K562 (cell line): ENCODE measurements at regions not wholly inside any gene's neighbourhood (a gene's known extent, or its start where the extent isn't known, plus 50 kb on each side); places are given as distances from the start of the nearest gene placed in this dataset.

ENCODE experiments used
- BHLHE40 ChIP-seq: IDR thresholded peaks from 2 replicates; pipeline ENCODE4 v1.6.1; 2011; ENCODE audit warnings: low read length, improper control_type of control experiment
- RBM25 ChIP-seq: fragments of 200-400 bp; formaldehyde crosslinking; IDR thresholded peaks from 2 replicates; pipeline ENCODE4 v1.6.1; 2018; ENCODE audit warnings: low read length, low read depth, moderate library complexity; ENCODE audit not compliant: severe bottlenecking
- TF ChIP-seq, protein P1 (sequence below): fragments of 200-600 bp; sonication (generic); IDR thresholded peaks from one replicate; pipeline ENCODE4 v1.6.1; 2012; ENCODE audit warnings: mild to moderate bottlenecking, low read depth, low read length, inconsistent platforms

DNA sequence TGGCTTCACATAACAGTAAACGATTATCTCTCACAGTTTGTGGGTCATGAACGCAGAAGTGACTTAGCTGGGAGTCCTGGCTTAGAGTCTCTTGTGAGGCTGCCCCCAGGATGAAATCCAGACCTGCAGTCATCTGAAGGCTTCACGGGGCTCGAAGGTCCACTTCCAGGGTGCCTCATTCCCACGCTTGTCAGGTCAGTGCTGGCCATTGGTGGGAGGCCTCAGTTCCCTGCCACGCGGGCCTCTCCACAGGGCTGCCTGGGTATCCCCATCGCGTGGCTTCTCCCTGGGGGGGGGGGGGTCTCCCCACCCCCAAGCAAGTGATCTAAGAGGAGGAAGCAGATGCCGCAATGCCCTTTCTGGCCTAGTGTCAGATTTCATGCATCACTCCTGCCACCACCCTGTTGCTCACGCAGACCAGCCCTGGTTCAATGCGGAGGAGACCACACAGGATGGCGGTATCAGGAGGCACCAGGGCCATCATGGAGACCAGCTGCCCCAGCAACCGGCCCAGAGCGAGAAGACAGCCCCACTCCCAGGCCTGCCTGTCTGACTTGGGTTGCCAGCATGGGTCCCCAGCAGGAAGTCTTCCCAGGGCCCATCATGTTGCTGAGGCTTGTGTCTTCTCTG lies 77.3 kb upstream of the CDH5 start (continued):
- TF ChIP-seq, protein P1, sequence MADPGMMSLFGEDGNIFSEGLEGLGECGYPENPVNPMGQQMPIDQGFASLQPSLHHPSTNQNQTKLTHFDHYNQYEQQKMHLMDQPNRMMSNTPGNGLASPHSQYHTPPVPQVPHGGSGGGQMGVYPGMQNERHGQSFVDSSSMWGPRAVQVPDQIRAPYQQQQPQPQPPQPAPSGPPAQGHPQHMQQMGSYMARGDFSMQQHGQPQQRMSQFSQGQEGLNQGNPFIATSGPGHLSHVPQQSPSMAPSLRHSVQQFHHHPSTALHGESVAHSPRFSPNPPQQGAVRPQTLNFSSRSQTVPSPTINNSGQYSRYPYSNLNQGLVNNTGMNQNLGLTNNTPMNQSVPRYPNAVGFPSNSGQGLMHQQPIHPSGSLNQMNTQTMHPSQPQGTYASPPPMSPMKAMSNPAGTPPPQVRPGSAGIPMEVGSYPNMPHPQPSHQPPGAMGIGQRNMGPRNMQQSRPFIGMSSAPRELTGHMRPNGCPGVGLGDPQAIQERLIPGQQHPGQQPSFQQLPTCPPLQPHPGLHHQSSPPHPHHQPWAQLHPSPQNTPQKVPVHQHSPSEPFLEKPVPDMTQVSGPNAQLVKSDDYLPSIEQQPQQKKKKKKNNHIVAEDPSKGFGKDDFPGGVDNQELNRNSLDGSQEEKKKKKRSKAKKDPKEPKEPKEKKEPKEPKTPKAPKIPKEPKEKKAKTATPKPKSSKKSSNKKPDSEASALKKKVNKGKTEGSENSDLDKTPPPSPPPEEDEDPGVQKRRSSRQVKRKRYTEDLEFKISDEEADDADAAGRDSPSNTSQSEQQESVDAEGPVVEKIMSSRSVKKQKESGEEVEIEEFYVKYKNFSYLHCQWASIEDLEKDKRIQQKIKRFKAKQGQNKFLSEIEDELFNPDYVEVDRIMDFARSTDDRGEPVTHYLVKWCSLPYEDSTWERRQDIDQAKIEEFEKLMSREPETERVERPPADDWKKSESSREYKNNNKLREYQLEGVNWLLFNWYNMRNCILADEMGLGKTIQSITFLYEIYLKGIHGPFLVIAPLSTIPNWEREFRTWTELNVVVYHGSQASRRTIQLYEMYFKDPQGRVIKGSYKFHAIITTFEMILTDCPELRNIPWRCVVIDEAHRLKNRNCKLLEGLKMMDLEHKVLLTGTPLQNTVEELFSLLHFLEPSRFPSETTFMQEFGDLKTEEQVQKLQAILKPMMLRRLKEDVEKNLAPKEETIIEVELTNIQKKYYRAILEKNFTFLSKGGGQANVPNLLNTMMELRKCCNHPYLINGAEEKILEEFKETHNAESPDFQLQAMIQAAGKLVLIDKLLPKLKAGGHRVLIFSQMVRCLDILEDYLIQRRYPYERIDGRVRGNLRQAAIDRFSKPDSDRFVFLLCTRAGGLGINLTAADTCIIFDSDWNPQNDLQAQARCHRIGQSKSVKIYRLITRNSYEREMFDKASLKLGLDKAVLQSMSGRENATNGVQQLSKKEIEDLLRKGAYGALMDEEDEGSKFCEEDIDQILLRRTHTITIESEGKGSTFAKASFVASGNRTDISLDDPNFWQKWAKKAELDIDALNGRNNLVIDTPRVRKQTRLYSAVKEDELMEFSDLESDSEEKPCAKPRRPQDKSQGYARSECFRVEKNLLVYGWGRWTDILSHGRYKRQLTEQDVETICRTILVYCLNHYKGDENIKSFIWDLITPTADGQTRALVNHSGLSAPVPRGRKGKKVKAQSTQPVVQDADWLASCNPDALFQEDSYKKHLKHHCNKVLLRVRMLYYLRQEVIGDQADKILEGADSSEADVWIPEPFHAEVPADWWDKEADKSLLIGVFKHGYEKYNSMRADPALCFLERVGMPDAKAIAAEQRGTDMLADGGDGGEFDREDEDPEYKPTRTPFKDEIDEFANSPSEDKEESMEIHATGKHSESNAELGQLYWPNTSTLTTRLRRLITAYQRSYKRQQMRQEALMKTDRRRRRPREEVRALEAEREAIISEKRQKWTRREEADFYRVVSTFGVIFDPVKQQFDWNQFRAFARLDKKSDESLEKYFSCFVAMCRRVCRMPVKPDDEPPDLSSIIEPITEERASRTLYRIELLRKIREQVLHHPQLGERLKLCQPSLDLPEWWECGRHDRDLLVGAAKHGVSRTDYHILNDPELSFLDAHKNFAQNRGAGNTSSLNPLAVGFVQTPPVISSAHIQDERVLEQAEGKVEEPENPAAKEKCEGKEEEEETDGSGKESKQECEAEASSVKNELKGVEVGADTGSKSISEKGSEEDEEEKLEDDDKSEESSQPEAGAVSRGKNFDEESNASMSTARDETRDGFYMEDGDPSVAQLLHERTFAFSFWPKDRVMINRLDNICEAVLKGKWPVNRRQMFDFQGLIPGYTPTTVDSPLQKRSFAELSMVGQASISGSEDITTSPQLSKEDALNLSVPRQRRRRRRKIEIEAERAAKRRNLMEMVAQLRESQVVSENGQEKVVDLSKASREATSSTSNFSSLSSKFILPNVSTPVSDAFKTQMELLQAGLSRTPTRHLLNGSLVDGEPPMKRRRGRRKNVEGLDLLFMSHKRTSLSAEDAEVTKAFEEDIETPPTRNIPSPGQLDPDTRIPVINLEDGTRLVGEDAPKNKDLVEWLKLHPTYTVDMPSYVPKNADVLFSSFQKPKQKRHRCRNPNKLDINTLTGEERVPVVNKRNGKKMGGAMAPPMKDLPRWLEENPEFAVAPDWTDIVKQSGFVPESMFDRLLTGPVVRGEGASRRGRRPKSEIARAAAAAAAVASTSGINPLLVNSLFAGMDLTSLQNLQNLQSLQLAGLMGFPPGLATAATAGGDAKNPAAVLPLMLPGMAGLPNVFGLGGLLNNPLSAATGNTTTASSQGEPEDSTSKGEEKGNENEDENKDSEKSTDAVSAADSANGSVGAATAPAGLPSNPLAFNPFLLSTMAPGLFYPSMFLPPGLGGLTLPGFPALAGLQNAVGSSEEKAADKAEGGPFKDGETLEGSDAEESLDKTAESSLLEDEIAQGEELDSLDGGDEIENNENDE = no peak
- TF ChIP-seq BHLHE40 (no peak), RBM25 (no peak)
